ENCODE measurements at regions not wholly inside any gene's neighbourhood (a gene's known extent, or its start where the extent isn't known, plus 50 kb on each side); places are given as distances from the start of the nearest gene placed in this dataset.

- no peaks in the 10 kb centered on the region for H4K20me1 ChIP-seq (replicated peaks; ENCODE audit: insufficient read depth)
- Mint-ChIP-seq H3K4me1 (peaks cover 4% of the 10 kb centered on the region; the same call in 2 of the 3 replicates), H3K36me3 (ENCODE audit: low read depth) (no peaks in the 10 kb centered on the region), H3K4me3 (no peak overlapping the region), H3K27me3 (ENCODE audit: insufficient read depth, low read depth, poor library complexity) (no peaks in the 10 kb centered on the region), H3K27ac (no peak overlapping the region), H3K9me3 (no peaks in the 10 kb centered on the region; the same call in 2 of the 3 replicates)
- H3F3A ChIP-seq (replicated peaks; ENCODE audit: low read depth): no peaks in the 10 kb centered on the region
- ATAC-seq (no peak), DNase-seq (ENCODE audit: low spot score) (no peak)
- no peak overlapping the region for H3K4me2 ChIP-seq
- no peak overlapping the region for H3K27ac ChIP-seq (ENCODE audit: low read depth)
- no peaks in the 10 kb centered on the region for H3K79me2 ChIP-seq (replicated peaks; ENCODE audit: insufficient read depth)
- no peak for TF ChIP-seq JUNB (IDR thresholded peaks at IDR 0.05; ENCODE audit: unreplicated experiment)
- TF ChIP-seq ZNF114 (CRISPR knock-in tag; IDR thresholded peaks at IDR 0.05): no peak
- no peak for TF ChIP-seq POLR2AphosphoS5 (IDR thresholded peaks at IDR 0.05; ENCODE audit: low read depth)
- TF ChIP-seq, protein P1, sequence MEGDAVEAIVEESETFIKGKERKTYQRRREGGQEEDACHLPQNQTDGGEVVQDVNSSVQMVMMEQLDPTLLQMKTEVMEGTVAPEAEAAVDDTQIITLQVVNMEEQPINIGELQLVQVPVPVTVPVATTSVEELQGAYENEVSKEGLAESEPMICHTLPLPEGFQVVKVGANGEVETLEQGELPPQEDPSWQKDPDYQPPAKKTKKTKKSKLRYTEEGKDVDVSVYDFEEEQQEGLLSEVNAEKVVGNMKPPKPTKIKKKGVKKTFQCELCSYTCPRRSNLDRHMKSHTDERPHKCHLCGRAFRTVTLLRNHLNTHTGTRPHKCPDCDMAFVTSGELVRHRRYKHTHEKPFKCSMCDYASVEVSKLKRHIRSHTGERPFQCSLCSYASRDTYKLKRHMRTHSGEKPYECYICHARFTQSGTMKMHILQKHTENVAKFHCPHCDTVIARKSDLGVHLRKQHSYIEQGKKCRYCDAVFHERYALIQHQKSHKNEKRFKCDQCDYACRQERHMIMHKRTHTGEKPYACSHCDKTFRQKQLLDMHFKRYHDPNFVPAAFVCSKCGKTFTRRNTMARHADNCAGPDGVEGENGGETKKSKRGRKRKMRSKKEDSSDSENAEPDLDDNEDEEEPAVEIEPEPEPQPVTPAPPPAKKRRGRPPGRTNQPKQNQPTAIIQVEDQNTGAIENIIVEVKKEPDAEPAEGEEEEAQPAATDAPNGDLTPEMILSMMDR (conservative IDR thresholded peaks at IDR 0.05; ENCODE audit: low read depth in 2 of 2): no peak
- no peak for TF ChIP-seq CREB1 (CRISPR knock-in tag; IDR thresholded peaks at IDR 0.05; ENCODE audit: low read depth)
- TF ChIP-seq EZH2 (IDR thresholded peaks at IDR 0.05; ENCODE audit: low read depth, unreplicated experiment): no peak
- TF ChIP-seq, protein P2, sequence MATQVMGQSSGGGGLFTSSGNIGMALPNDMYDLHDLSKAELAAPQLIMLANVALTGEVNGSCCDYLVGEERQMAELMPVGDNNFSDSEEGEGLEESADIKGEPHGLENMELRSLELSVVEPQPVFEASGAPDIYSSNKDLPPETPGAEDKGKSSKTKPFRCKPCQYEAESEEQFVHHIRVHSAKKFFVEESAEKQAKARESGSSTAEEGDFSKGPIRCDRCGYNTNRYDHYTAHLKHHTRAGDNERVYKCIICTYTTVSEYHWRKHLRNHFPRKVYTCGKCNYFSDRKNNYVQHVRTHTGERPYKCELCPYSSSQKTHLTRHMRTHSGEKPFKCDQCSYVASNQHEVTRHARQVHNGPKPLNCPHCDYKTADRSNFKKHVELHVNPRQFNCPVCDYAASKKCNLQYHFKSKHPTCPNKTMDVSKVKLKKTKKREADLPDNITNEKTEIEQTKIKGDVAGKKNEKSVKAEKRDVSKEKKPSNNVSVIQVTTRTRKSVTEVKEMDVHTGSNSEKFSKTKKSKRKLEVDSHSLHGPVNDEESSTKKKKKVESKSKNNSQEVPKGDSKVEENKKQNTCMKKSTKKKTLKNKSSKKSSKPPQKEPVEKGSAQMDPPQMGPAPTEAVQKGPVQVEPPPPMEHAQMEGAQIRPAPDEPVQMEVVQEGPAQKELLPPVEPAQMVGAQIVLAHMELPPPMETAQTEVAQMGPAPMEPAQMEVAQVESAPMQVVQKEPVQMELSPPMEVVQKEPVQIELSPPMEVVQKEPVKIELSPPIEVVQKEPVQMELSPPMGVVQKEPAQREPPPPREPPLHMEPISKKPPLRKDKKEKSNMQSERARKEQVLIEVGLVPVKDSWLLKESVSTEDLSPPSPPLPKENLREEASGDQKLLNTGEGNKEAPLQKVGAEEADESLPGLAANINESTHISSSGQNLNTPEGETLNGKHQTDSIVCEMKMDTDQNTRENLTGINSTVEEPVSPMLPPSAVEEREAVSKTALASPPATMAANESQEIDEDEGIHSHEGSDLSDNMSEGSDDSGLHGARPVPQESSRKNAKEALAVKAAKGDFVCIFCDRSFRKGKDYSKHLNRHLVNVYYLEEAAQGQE (IDR thresholded peaks at IDR 0.05; ENCODE audit: unreplicated experiment): no peak
- TF ChIP-seq EZH2phosphoT487 (IDR thresholded peaks at IDR 0.05; ENCODE audit: unreplicated experiment): no peak
- no peak for TF ChIP-seq ETS1 (IDR thresholded peaks at IDR 0.05)
- TF ChIP-seq ZNF331 (CRISPR knock-in tag; IDR thresholded peaks at IDR 0.05; ENCODE audit: low read depth): no peak
- no peak for TF ChIP-seq ZNF462 (CRISPR knock-in tag; IDR thresholded peaks at IDR 0.05)
- no peaks in the 10 kb centered on the region for H3K36me3 ChIP-seq (ENCODE audit: insufficient read depth)
- no peaks in the 10 kb centered on the region for H3K4me1 ChIP-seq (ENCODE audit: insufficient read depth)
- peaks cover 8% of the 10 kb centered on the region for H3K9me2 ChIP-seq (ENCODE audit: insufficient read depth)
- no peaks in the 10 kb centered on the region for H3K27me3 ChIP-seq (ENCODE audit: insufficient read depth)
- H2AFZ ChIP-seq: no peak overlapping the region
- H3K4me3 ChIP-seq: no peak overlapping the region
Observed at GRCh38 chr6:125636671-125637070, 112.8 kb upstream of the HEY2 start.

All from GM23338 (cell line).